ENCODE measurements at regions not wholly inside any gene's neighbourhood (a gene's known extent, or its start where the extent isn't known, plus 50 kb on each side); places are given as distances from the start of the nearest gene placed in this dataset.
"Not testable (repeated sequence)": the region's sequence is repeated elsewhere in the genome, so short reads cannot be mapped to it uniquely, and the experiment has no call there.

DNA sequence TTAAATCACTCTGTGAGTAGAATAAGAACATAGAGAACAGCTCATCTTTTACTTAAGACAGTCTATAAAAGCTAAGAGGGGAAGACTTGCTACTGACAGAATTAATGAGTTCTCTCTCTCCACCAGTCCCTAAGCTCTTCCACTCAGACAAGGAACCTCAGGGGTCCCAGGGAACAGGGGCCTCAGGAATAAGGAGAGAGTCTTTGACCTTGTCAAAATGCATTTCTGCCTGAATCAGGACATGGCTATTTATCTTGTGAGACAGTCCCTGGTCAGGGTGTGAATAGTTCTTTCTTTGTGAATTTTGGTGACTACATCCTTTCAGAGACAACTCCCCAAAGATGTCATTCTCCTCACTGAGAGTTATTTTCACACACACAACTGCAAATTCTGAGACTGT lies 218.7 kb upstream of the HS3ST1 start:
- Histone ChIP-seq H4K20me1 (replicated peaks; ENCODE audit: insufficient read depth) (no peaks in the 10 kb centered on the region), H3K27me3 (ENCODE audit: insufficient read depth) (no peaks in the 10 kb centered on the region), H2AFZ (no peak overlapping the region), H3K27ac (ENCODE audit: low read depth) (no peak overlapping the region), H3F3A (replicated peaks; ENCODE audit: low read depth) (no peaks in the 10 kb centered on the region), H3K4me3 (no peak overlapping the region), H3K4me2 (no peak overlapping the region), H3K9me2 (ENCODE audit: insufficient read depth) (peaks cover 6% of the 10 kb centered on the region; the same call in 1 of the 2 replicates), H3K4me1 (ENCODE audit: insufficient read depth) (no peaks in the 10 kb centered on the region), H3K36me3 (ENCODE audit: insufficient read depth) (no peaks in the 10 kb centered on the region), H3K79me2 (replicated peaks; ENCODE audit: insufficient read depth) (no peaks in the 10 kb centered on the region)
- Mint-ChIP-seq H3K36me3 (ENCODE audit: low read depth) (peaks cover 18% of the 10 kb centered on the region), H3K9me3 (peaks cover 22% of the 10 kb centered on the region), H3K27ac (no peak overlapping the region), H3K27me3 (ENCODE audit: insufficient read depth, low read depth, poor library complexity) (peaks cover 2% of the 10 kb centered on the region), H3K4me1 (no peaks in the 10 kb centered on the region), H3K4me3 (no peak overlapping the region)
- TF ChIP-seq JUNB (IDR thresholded peaks at IDR 0.05; ENCODE audit: unreplicated experiment) (no peak), ZNF331 (CRISPR knock-in tag; IDR thresholded peaks at IDR 0.05; ENCODE audit: low read depth) (no peak), EZH2 (IDR thresholded peaks at IDR 0.05; ENCODE audit: low read depth, unreplicated experiment) (no peak), REST (IDR thresholded peaks at IDR 0.05; ENCODE audit: unreplicated experiment) (no peak)
- no peak for DNase-seq (ENCODE audit: low spot score)
- no peak for ATAC-seq

- H3K36me3 ChIP-seq (ENCODE audit: insufficient read depth); H3F3A ChIP-seq (replicated peaks; ENCODE audit: low read depth); H4K20me1 ChIP-seq (replicated peaks; ENCODE audit: insufficient read depth); H2AFZ ChIP-seq; H3K27ac Mint-ChIP-seq; ATAC-seq; H3K27me3 Mint-ChIP-seq (ENCODE audit: insufficient read depth, low read depth, poor library complexity); H3K79me2 ChIP-seq (replicated peaks; ENCODE audit: insufficient read depth); H3K4me3 Mint-ChIP-seq; H3K4me2 ChIP-seq; H3K27me3 ChIP-seq (ENCODE audit: insufficient read depth); H3K27ac ChIP-seq (ENCODE audit: low read depth); DNase-seq (ENCODE audit: low spot score); H3K4me3 ChIP-seq: not testable (repeated sequence)
- Mint-ChIP-seq H3K9me3 (peaks cover 40% of the 10 kb centered on the region), H3K4me1 (peaks cover 17% of the 10 kb centered on the region; the same call in 2 of the 3 replicates), H3K36me3 (ENCODE audit: low read depth) (peaks cover 34% of the 10 kb centered on the region)
- peaks cover 11% of the 10 kb centered on the region for H3K9me2 ChIP-seq (ENCODE audit: insufficient read depth)
- H3K4me1 ChIP-seq (ENCODE audit: insufficient read depth), result peaks cover 14% of the 10 kb centered on the region
These were observed 214.4 kb upstream of the HS3ST1 start for GRCh38 chr4:11643081-11643480.

DNA sequence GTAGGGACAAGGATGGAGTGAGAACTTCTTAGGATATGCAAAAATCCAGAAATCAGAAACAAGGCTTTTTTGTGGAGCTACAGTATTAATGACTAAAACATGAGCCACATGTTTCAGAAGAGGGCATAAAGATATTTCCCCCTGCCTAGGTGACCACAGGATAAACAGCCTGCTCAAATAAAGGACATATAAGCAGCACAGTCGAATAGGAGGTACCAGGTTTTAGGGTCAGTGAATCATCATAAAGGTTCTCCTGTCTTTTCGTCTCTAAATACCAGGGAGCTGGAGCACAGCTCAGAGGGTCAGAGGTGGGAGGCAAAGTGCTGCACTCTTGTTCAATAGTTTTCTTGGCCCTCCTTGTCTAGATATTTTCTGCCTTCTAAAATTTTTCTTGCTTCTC lies 211.9 kb upstream of the HS3ST1 start:
- no peak for DNase-seq (ENCODE audit: low spot score)

More for the DNA sequence above, 211.9 kb upstream of the HS3ST1 start:
- ATAC-seq, result no peak
- Mint-ChIP-seq H3K4me1 (peaks cover 17% of the 10 kb centered on the region; the same call in 2 of the 3 replicates), H3K36me3 (ENCODE audit: low read depth) (peaks cover 34% of the 10 kb centered on the region), H3K9me3 (peaks cover 40% of the 10 kb centered on the region), H3K27me3 (ENCODE audit: insufficient read depth, low read depth, poor library complexity) (peaks cover 4% of the 10 kb centered on the region), H3K4me3 (no peak overlapping the region), H3K27ac (no peak overlapping the region)
- peaks cover 14% of the 10 kb centered on the region for H3K4me1 ChIP-seq (ENCODE audit: insufficient read depth)
- H2AFZ ChIP-seq, result no peak overlapping the region
- no peaks in the 10 kb centered on the region for H3F3A ChIP-seq (replicated peaks; ENCODE audit: low read depth)
- H3K4me2 ChIP-seq, result no peak overlapping the region
- no peaks in the 10 kb centered on the region for H3K79me2 ChIP-seq (replicated peaks; ENCODE audit: insufficient read depth)
- no peak overlapping the region for H3K27ac ChIP-seq (ENCODE audit: low read depth)
- H3K4me3 ChIP-seq, result no peak overlapping the region
- H3K27me3 ChIP-seq (ENCODE audit: insufficient read depth), result no peaks in the 10 kb centered on the region
- TF ChIP-seq JUNB (IDR thresholded peaks at IDR 0.05; ENCODE audit: unreplicated experiment) (no peak), EZH2 (IDR thresholded peaks at IDR 0.05; ENCODE audit: low read depth, unreplicated experiment) (no peak), NANOG (IDR thresholded peaks at IDR 0.05; ENCODE audit: borderline replicate concordance) (no peak), REST (IDR thresholded peaks at IDR 0.05; ENCODE audit: unreplicated experiment) (no peak), POLR2AphosphoS5 (IDR thresholded peaks at IDR 0.05; ENCODE audit: low read depth) (no peak), ZNF331 (CRISPR knock-in tag; IDR thresholded peaks at IDR 0.05; ENCODE audit: low read depth) (no peak), ZNF114 (CRISPR knock-in tag; IDR thresholded peaks at IDR 0.05) (no peak)
- H3K36me3 ChIP-seq (ENCODE audit: insufficient read depth), result 0 out of 2 replicates have a peak, but pooled peaks cover 5% of the 10 kb centered on the region
- H4K20me1 ChIP-seq (replicated peaks; ENCODE audit: insufficient read depth), result no peaks in the 10 kb centered on the region
- H3K9me2 ChIP-seq (ENCODE audit: insufficient read depth), result peaks cover 4% of the 10 kb centered on the region; the same call in 1 of the 2 replicates
